HCEC 1CT (cell line): ENCODE measurements at regions not wholly inside any gene's neighbourhood (a gene's known extent, or its start where the extent isn't known, plus 50 kb on each side); places are given as distances from the start of the nearest gene placed in this dataset.
"Not testable (repeated sequence)": the region's sequence is repeated elsewhere in the genome, so short reads cannot be mapped to it uniquely, and the experiment has no call there.

Experiments used
- DNase-seq: peaks from one replicate; pipeline ENCODE4 v3.0.0-alpha.2; 2017

DNA sequence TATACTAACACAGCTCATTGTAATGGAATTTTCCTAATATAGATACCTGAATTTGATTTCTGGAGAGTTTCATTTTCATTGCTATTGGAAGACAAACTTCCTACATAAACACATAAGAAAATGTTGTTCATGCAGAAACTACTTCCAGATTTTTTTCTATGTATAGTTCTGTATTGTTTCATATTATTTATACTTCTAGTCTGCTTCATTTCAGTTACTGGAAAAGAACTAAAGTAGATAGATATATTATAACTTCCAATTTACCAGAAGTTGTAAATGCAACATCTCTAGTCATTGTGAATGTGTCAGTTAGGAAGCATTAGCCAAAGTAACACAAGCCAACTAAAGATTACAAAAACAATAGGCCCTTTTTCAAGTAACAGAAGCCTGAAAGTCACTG is 147.3 kb upstream of the ZNF385D start:
- DNase-seq = no peak

DNA sequence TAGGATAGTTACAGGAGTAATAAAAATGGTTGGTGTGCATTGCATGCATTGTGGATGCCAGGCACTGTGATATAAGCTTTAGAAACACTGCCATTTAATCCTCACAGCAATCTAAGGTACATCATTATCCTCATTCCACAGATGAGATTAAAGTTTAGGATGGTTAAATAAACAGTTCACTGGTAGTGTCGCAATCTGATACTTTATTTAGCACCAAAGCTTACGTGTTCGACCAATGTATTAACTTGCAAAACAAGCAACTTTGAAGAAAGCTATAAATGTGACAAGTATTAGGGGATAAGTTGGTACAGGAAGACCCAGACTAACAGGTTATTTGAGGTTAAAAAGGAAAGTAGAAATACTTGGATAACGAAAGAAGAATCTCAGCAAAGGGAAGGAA is 150.5 kb upstream of the ZNF385D start:
- DNase-seq = no peak

DNA sequence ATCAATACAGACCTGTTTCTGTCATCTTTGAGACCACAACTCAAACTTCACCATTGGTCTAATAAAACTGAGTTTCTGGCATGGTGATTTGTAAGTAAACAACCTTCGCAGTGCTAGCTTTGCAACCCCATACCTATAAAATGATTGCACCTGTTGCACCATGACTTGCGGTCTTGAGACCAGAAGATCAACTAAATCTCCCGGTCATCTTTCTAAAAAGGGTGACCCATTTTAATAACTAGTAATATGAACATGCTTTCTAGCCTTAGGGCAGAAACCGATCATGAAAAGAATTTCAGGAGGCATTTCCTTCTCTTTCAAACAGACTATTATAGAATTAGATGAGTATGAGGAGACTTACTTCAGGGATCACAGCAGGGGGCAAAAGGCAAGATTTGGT is 151.9 kb upstream of the ZNF385D start:
- no peak for DNase-seq

DNA sequence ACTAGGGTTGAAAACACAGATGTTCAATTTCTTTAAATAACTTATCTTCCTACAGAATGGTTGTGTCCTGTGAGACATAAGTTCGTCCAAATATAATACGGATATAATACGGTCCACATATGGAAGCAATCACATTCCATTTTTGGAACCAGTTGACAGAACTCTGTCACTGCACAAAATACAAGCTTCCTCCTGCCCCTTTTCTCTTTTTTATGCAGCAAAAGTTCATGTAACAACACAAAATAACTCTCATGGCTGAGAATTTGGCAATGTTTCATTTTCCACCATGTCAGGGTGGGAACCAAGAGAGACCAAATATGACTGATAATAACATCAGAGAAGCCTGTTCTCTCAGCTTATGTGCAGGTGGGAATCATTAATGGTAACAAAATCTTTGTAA is 158.1 kb upstream of the ZNF385D start:
- DNase-seq = no peak

DNA sequence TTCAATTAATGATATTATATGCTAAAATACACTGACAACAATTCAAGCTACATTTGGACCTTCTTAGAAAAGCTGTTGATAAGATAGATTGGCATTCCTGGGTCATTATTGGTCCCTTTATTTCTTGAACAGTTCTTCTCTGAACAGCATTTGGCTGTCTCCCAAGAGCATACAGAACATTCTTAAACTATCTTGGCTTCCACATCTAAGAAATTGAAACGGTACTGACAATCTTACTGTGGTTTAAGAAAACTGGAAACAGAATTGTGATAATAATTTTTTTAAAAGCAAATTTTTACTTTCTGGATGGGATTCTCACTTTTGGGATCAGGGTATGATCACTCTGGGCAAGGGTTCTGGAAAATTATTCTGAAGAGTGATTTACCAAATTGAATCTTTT is 161.7 kb upstream of the ZNF385D start:
- DNase-seq = no peak

DNA sequence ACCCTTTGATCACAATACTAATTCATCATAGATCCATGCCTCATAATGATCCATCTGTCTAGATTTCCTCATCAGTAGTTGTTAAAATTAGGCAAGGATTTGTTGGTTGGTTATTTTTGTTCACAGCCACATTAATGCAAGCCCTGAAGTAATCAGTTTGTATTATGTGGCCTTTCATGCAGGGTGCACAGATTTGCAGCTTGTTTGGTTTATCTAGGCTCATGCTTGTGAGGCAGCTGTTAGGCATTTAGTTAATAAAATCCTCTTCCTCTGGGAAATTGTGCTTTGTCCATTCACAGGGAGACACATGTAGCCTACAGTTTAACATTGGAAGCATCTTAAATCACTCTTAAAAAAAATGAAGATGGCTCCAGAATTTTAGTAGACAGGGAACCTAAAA is 162.8 kb upstream of the ZNF385D start:
- DNase-seq = no peak

DNA sequence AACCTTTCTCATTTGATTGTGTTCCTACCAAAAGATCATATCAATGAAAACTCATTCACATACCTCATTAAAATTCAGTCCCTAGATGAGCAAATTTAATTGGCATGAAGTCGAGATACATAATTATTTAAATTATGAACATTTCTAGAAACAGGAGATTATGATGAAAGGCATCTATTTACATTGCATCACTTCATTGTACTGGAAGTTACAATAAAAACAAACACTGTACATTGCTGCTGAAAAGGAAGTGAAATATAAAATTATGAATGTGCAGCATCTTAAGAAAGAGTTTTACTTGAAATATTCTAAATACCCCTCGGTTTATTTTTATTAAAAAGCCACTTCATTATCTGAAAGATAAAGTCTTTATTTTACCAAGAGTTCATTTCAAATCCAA is 163.4 kb upstream of the ZNF385D start:
- no peak for DNase-seq

DNA sequence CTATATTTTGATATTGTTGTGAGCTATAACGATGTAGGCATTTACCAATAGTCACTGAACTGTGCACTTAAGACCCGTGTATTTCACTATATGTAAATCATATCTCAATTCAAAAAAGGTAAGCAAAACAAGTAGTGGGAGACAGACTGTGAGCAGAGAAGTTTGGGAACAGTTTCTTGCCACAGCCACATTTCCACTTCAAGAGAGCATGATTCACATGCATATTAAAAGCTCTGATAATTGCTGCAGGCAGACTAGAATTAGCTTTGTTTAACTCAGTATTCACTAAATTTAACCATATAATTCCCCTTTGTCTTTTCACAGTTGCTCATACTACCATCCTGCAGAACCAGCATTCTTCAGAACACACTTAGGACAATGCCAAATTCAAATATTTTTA is 168.4 kb upstream of the ZNF385D start:
- DNase-seq = no peak

DNA sequence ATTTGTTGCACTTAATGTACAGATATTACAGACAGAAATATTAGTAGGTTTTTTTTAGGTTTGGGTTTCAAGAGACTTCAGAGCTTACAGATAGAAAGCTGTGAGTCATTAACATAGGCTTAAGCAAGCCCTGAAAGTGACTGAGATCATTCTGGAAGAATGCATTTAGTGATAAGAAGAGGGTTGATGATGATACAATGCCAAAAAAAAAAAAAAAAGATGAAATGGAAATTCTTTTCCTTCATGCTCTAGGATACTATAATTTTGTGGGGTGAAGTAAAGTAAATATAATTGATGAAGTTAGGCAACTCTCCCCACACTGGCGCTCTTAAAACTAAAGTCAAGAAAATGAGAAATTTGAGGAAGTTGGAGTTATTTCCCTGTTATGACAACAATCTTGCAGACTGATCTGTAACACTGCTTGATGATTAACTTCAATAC is 169.4 kb upstream of the ZNF385D start:
- DNase-seq = peak; percentile 17

DNA sequence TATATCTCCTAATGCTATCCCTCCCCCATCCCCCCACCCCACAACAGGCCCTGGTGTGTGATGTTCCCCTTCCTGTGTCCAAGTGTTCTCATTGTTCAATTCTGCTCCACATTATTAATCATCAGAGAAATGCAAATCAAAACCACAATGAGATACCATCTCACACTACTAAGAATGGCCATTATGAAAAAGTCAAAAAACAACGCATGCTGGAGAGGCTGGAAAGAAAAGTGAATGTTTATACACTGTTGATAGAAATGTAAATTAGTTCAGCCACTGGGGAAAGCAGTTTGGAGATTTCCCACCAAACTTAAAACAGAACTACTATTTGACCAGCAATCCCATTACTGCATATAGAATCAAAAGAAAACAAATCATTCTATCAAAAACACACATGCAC is 172.1 kb upstream of the ZNF385D start:
- not testable (repeated sequence) for DNase-seq

DNA sequence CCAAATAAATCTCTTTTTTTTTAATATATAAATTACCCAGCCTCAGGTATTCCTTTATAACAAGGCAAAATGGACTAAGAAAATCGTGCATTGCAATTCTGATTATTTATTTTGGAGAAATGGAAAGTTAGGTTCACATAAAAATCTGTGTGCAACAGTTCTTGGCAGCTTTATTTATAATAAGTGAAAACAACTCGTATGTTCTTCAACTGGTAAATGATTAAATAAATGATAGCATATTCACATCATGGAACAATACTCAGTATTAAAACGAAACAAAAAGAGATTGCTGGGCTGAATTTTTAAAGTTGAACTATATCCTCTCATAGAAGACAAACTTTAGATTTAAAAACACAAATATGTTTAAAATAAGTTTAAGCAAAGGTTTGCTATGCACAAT is 176.3 kb upstream of the ZNF385D start:
- DNase-seq = no peak

DNA sequence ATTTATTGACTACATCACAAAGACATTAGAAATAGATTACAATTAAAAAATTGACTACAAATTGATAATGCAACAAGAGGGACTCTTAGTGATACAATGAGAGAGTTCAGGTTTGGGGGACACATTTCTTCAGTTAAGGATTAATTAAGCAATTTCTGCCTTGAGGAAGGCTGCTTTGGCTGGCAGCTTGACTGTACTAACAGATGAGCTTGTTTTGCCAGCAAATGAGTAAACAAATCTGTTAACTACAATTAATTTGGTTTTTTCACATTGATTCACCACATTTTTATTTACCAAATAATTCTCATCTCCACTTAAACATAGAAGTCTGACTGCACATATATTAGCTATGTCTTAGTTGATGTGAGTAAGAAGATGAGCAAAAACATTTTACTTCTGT is 183.6 kb upstream of the ZNF385D start:
- DNase-seq = no peak

DNA sequence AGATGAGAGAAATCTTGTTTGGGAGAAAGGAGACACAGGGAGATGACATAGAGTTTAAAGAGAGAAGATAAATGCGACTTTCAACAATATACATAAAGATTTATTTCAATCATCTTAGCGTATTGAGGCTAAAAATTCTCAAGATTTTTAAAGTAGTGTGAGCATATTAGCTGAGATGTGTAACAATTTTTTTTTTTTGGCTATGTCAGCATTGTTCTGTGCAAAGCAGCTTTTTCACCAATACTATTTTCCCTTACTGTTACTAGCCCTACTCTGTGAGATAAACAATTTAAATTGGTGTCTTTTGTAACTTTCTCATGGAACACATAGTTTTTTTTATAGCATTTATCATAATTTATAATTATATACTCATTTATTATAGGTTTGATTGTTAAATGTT is 185.2 kb upstream of the ZNF385D start:
- DNase-seq = no peak

DNA sequence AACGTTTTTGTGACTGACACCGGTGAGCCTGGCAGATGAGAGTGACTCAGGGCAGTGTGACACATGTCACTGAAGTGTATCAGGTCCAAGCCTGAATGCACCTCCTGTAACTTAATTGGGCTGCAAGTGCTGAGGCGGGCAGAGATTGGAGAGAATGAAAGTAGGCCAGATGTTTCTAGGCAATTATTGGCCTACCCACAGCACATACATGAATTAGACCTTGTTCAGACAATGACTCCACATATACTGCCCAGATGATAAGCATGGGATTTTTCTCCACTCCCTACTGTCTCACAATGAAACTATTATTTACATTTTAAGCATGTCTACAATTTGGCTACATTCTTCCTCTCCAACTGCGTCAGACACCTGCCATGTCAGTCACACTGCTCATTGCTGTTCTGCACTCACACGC is 187.3 kb upstream of the ZNF385D start:
- DNase-seq = no peak

DNA sequence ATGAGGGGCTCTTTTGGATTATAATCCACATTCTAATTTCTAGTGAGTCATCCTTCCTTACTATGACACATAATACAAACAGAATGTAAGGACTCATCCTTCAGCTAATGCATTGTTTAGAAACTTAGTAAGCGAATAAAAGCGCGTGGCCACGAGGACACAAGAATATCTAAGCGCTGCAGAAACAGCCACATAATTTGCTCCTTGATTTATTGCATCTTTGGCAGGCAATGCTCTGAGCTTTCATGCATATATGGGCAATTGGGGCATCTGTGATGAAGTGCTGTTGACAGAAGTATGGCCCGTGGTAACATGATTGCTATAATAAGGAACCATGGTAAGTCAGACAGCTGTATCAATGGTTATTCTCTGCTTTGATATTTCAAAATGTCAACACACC is 191.3 kb upstream of the ZNF385D start:
- DNase-seq = peak; percentile 34

DNA sequence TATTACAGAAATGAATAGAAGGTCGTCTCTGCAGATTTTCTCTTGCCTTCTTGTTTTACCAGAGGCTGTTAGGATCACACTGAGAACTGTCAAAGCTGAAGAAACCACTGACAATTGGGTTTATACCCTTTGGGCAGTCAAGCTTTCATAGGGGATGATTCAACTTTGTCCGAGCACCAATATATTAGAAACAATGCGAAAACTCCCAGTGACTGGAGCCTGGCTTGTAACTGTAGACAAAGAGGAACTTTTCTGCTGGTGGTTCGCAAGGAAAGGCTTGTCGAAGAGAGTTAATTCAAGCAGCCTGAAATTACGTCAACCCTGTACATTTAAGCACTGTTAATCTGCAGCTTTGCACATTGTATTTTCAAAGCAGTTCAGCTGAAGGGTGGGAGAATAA is 193.2 kb upstream of the ZNF385D start:
- DNase-seq = no peak

DNA sequence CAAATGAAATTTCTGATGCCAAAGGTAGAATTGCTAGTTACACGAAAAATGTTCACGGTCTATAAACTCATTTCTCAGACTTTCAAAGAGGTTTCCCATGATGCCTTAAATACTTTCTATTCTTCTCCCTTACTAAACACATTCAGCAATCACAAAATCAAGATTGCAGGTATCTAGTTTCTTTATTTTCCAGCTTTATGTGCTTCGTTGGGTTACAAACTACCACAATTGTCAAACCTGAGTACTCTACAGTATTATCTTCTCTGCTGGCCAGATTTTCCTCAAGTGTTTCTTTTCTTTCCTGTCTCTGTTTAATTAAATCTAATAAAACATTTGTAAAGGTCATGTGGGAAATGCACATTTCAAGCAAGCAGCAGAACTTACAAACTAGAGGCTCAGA is 201.8 kb upstream of the ZNF385D start:
- no peak for DNase-seq

DNA sequence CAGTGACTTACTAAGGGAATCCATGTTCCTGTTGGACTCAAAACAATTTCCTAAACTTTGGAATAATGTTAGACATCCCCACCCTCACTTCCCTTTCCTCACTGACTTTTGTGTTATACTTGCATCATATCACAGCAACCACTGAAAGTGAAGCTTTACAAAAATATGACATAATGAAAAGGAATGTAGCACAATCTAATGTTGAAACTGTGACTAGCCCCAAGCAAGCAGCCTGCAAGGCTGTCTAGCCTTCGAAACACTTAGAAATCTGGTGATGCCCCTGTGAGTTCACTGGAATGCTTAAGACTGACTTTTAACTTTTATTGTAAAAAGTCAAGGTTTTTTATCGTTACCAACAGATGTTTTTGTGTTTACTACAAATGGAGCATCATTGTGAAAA is 203.7 kb upstream of the ZNF385D start:
- DNase-seq = no peak

DNA sequence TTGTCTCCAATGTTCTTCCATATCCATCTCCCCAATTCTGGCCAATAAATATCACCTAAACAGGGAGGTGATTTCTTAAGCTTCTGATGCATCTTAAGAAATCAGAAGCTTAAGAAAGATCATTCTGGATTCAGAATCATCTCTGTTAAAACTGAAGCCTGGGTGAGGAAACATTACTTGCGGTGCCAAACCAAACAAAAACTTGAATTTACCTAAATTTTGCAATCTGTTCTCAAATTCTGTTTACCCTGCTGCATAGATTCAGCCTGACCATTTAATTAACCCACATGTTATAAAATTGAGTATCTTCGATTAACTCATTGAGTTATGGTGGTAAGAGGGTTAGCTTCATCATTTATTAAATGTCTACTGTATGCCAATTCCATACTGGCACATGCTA is 204.4 kb upstream of the ZNF385D start:
- no peak for DNase-seq

DNA sequence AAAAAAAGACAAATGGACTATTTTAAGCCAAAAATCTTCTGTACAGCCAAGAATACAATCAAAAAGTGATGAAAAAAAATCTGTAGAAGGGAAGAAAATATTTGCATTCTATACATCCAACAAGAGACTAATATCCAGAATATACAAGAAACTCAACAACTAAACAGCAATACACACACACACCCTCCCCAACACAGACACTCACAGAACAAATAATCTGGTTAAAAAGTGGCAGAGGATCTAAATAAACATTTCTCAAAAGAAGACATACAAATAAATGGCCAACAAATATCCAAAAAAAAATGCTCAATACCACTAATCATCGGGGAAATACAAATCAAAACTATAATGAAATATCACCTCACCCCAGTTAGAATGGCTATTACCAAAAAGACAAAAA is 209.0 kb upstream of the ZNF385D start:
- DNase-seq = no peak

DNA sequence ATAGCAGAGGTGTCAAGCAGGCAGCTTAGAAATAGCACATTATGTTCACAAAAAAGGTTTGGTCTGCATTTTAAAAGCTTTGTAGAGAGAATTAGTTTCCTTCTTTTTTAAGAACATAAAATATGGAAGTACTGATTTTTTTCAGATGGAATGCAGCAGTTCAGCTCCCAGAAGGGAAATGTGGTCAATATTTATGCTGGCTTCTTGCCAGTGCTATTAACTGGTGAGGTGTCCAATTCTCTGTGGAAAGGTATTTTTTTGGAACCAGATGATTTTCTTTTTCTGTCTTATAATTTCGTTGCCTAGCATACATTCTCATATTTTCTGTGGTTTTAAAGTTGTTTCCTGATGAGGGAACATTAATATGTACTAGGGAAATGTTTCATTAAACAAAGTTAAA is 211.4 kb upstream of the ZNF385D start:
- DNase-seq = no peak

DNA sequence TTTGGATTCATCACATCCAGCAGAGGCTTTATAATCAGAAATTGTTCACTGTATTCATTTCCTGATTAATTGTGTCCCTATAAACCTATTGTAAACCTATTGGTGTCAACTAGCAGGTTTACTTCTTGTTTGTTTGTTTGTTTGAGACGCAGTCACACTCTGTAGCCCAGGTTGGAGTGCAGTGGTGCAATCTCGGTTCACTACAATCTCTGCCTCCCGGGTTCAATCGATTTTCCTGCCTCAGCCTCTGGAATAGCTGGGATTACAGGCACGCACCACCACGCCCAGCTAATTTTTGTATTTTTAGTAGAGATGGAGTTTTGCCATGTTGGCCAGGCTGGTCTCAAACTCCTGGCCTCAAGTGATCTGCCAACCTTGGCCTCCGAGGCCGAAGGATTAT is 215.4 kb upstream of the ZNF385D start:
- not testable (repeated sequence) for DNase-seq

DNA sequence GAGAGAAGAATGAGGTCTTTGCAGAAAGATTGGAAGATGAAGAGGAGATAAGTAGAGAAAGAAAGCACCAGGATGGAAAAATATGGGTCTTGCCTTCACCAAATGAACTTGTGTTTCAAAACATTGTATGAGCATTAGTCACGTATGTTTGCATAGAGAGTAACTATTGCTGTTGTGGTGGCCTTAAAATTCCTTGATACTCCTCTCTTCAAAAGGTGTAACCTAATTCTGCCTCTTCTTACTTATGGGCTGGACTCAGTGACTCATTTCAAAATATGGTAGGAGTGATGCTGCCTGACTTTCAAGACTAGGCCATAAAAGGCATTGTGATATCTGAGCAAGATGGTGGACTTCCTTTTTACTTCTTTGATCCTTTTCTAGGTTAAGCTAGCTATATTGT is 228.7 kb upstream of the ZNF385D start:
- DNase-seq = no peak

DNA sequence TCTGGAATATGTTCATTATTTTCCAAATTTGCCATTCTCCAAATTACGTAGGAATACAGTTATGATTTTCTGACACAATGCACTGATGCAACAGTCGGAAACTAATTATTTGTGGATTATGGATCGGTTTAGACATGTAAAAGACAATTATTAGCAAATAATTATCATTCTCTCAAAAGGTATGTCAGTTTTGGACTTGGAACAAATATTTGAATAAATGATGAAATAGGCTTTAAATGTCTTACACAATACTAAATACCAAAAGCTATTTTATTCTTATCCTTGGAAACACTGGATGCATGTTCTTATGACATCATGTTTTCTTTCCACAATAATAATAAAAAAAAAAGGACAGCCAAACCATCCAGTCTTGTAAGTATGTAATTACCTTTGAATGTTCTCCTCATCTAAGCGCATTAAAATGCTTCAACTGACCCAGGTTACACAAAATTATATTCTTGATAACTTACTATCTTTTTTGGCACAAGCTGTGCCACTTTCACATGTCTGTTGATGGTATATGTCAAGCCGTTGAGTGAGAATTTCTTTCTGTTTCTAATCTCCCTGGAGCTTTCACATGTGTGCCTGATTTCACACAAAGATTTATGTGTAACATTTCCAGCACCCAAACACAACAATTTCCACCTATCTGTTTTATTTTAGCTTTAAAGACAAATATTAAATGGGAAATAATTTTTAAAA is 238.5 kb upstream of the ZNF385D start:
- no peak for DNase-seq

DNA sequence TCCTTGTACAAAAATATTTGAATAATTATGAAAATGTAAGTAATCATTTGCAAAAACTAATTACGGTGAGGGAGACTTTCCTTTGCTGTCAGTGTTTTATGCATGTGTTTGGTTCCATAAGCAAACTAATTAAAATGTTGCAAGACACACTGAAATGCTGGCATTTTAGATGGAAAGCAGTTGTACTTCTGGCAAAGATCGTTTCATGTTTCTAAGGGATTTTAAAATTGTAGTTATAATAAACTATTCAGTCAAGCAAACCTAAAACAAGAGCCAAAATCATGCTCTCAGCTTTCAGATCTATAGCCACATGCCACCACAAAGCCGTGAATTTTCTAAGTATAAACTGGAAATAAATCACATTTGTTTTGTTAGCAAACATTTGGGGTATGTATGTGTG is 240.1 kb upstream of the ZNF385D start:
- DNase-seq = no peak
